H9 (cell line): ENCODE measurements at regions not wholly inside any gene's neighbourhood (a gene's known extent, or its start where the extent isn't known, plus 50 kb on each side); places are given as distances from the start of the nearest gene placed in this dataset.
"Not testable (repeated sequence)": the region's sequence is repeated elsewhere in the genome, so short reads cannot be mapped to it uniquely, and the experiment has no call there.

Experiments
- DNase-seq: peaks from one replicate; pipeline ENCODE4 v3.0.0-alpha.2; 2017
- H2AFZ ChIP-seq: one replicate; pipeline ENCODE4 v1.6.1; 2013; ENCODE audit warnings: mild to moderate bottlenecking, low read length, control low read depth, moderate library complexity
- H2AK5ac ChIP-seq: 2 replicates; pipeline ENCODE4 v1.6.1; 2013; ENCODE audit warnings: low read length, control low read depth, mixed read lengths; ENCODE audit not compliant: insufficient read length
- H2BK120ac ChIP-seq: one replicate; pipeline ENCODE4 v1.6.1; 2013; ENCODE audit warnings: low read depth, mild to moderate bottlenecking, low read length, control low read depth, inconsistent platforms; ENCODE audit not compliant: poor library complexity, severe bottlenecking
- H2BK12ac ChIP-seq: 2 replicates; pipeline ENCODE4 v1.6.1; 2013; ENCODE audit warnings: low read length, control low read depth, mixed read lengths, low read depth; ENCODE audit not compliant: insufficient read length
- H2BK15ac ChIP-seq: 2 replicates; pipeline ENCODE4 v1.6.1; 2013; ENCODE audit warnings: low read depth, low read length, control low read depth
- H2BK20ac ChIP-seq: one replicate; pipeline ENCODE4 v1.6.1; 2013; ENCODE audit warnings: low read depth, mild to moderate bottlenecking, low read length, control low read depth, inconsistent platforms; ENCODE audit not compliant: poor library complexity, severe bottlenecking
- H2BK5ac ChIP-seq: 2 replicates; pipeline ENCODE4 v1.6.1; 2013; ENCODE audit warnings: low read length, control low read depth, mixed read lengths; ENCODE audit not compliant: insufficient read length
- H3K14ac ChIP-seq: 2 replicates; pipeline ENCODE4 v1.6.1; 2013; ENCODE audit warnings: low read length, control low read depth; ENCODE audit not compliant: insufficient read depth
- H3K18ac ChIP-seq: 2 replicates; pipeline ENCODE4 v1.6.1; 2013; ENCODE audit warnings: low read depth, mild to moderate bottlenecking, mixed read lengths, low read length, control low read depth; ENCODE audit not compliant: insufficient read length
- H3K23ac ChIP-seq: 2 replicates; pipeline ENCODE4 v1.6.1; 2013; ENCODE audit warnings: low read length, control low read depth, mixed read lengths, low read depth; ENCODE audit not compliant: insufficient read length
- H3K23me2 ChIP-seq: 2 replicates; pipeline ENCODE4 v1.6.1; 2013; ENCODE audit warnings: low read depth, mild to moderate bottlenecking, mixed read lengths, low read length, control low read depth; ENCODE audit not compliant: insufficient read length, poor library complexity, severe bottlenecking
- H3K27ac ChIP-seq: 2 replicates; pipeline ENCODE4 v1.5.1; 2013; ENCODE audit warnings: low read length, control low read depth, mixed read lengths, low read depth; ENCODE audit not compliant: insufficient read length
- H3K27me3 ChIP-seq: 2 replicates; pipeline ENCODE4 v1.6.1; 2013; ENCODE audit warnings: low read length, control low read depth, inconsistent platforms; ENCODE audit not compliant: insufficient read depth
- H3K4ac ChIP-seq: 2 replicates; pipeline ENCODE4 v1.6.1; 2013; ENCODE audit warnings: low read depth, mild to moderate bottlenecking, control low read depth, inconsistent platforms, low read length, moderate library complexity
- H3K4me1 ChIP-seq: 2 replicates; pipeline ENCODE4 v1.6.1; 2013; ENCODE audit warnings: low read length, control low read depth, inconsistent platforms; ENCODE audit not compliant: insufficient read depth
- H3K4me2 ChIP-seq: 2 replicates; pipeline ENCODE4 v1.6.1; 2013; ENCODE audit warnings: low read length, control low read depth, mixed read lengths; ENCODE audit not compliant: insufficient read length, insufficient read depth
- H3K56ac ChIP-seq: 2 replicates; pipeline ENCODE4 v1.6.1; 2013; ENCODE audit warnings: low read depth, mild to moderate bottlenecking, mixed read lengths, low read length, control low read depth; ENCODE audit not compliant: insufficient read length
- H3K79me1 ChIP-seq: 2 replicates; pipeline ENCODE4 v1.6.1; 2013; ENCODE audit warnings: low read depth, mild to moderate bottlenecking, moderate library complexity, low read length, control low read depth, inconsistent platforms; ENCODE audit not compliant: insufficient read depth, poor library complexity, severe bottlenecking
- H3K79me2 ChIP-seq: 2 replicates; pipeline ENCODE4 v1.6.1; 2013; ENCODE audit warnings: low read length, control low read depth, inconsistent platforms; ENCODE audit not compliant: insufficient read depth
- H3K9ac ChIP-seq: 2 replicates; pipeline ENCODE4 v1.6.1; 2013; ENCODE audit warnings: low read length, control low read depth, mixed read lengths; ENCODE audit not compliant: insufficient read length; ENCODE audit errors: extremely low read depth
- H3K9me3 ChIP-seq: one replicate; pipeline ENCODE4 v1.6.1; 2013; ENCODE audit warnings: low read depth, low read length, inconsistent platforms; ENCODE audit not compliant: control insufficient read depth
- H3T11ph ChIP-seq: one replicate; pipeline ENCODE4 v1.6.1; 2013; ENCODE audit warnings: mild to moderate bottlenecking, low read length, control low read depth, inconsistent platforms
- H4K20me1 ChIP-seq: one replicate; pipeline ENCODE4 v1.6.1; 2013; ENCODE audit not compliant: control insufficient read depth, insufficient read length, insufficient read depth
- H4K5ac ChIP-seq: 2 replicates; pipeline ENCODE4 v1.6.1; 2013; ENCODE audit warnings: low read depth, mild to moderate bottlenecking, mixed read lengths, low read length, control low read depth; ENCODE audit not compliant: insufficient read length
- H4K8ac ChIP-seq: replicated peaks from 2 replicates; pipeline ENCODE4 v1.6.1; 2013; ENCODE audit warnings: low read length, control low read depth, mixed read lengths, low read depth; ENCODE audit not compliant: insufficient read length
- H4K91ac ChIP-seq: 2 replicates; pipeline ENCODE4 v1.6.1; 2013; ENCODE audit warnings: low read depth, mild to moderate bottlenecking, moderate library complexity, mixed read lengths, low read length, control low read depth; ENCODE audit not compliant: insufficient read length
- H3K27ac Mint-ChIP-seq, 3 experiments: 2 replicates in 2 of 3; 3 replicates in 1 of 3; pipeline ENCODE4 v1.8.0; 2020 to 2021; ENCODE audit warnings: mixed read lengths in 3 of 3, mild to moderate bottlenecking in 1 of 3, moderate library complexity in 1 of 3
- H3K27me3 Mint-ChIP-seq: 2 replicates; pipeline ENCODE4 v1.8.0; 2021; ENCODE audit warnings: low read depth, mild to moderate bottlenecking, moderate library complexity, mixed read lengths
- H3K36me3 Mint-ChIP-seq, 3 experiments: 2 replicates in 2 of 3; 3 replicates in 1 of 3; pipeline ENCODE4 v1.8.0; 2020 to 2021; ENCODE audit warnings: low read depth in 3 of 3, mixed read lengths in 3 of 3; ENCODE audit not compliant: insufficient read depth in 1 of 3
- H3K4me1 Mint-ChIP-seq, 2 experiments: 2 replicates each; pipeline ENCODE4 v1.8.0; 2020; ENCODE audit warnings: mixed read lengths in 2 of 2
- H3K4me3 Mint-ChIP-seq, 2 experiments: 2 replicates in 1 of 2; 3 replicates in 1 of 2; pipeline ENCODE4 v1.8.0; 2020 to 2021; ENCODE audit warnings: mild to moderate bottlenecking in 2 of 2, mixed read lengths in 2 of 2, moderate library complexity in 1 of 2
- H3K9me3 Mint-ChIP-seq, 2 experiments: 2 replicates in 1 of 2; 3 replicates in 1 of 2; pipeline ENCODE4 v1.8.0; 2020; ENCODE audit warnings: mild to moderate bottlenecking in 2 of 2, mixed read lengths in 2 of 2, moderate library complexity in 1 of 2
- WGBS: extraction: QIAGEN DNeasy Blood & Tissue Kit; methylation state at CpG from one replicate; pipeline ENCODE4 v1.1.7; 2013; ENCODE audit warnings: missing lambda C conversion rate, low lambda C conversion rate, mixed read lengths; ENCODE audit not compliant: insufficient read length; ENCODE audit errors: extremely low coverage; 5-methylcytosine and 5-hydroxymethylcytosine counted together

GRCh38 chr11:71746263-71746662 is 86.7 kb upstream of the DEFB108B start:
- not testable (repeated sequence) for H3K79me1 ChIP-seq, H4K91ac ChIP-seq, H3K9me3 ChIP-seq, DNase-seq, H3K27me3 Mint-ChIP-seq, H2BK5ac ChIP-seq, H3K4me2 ChIP-seq, H2BK120ac ChIP-seq, H2BK12ac ChIP-seq, H3K27me3 ChIP-seq, H3K18ac ChIP-seq, H3K4me1 ChIP-seq, H3K56ac ChIP-seq, H3K14ac ChIP-seq, H3K23ac ChIP-seq, H4K20me1 ChIP-seq, H3K4ac ChIP-seq, H4K8ac ChIP-seq, H3K9ac ChIP-seq, H4K5ac ChIP-seq, H2AFZ ChIP-seq, H3K4me3 Mint-ChIP-seq, H2BK20ac ChIP-seq, H3K27ac Mint-ChIP-seq, H3K23me2 ChIP-seq, H3K9me3 Mint-ChIP-seq, H3K36me3 Mint-ChIP-seq, H3K27ac ChIP-seq, H2AK5ac ChIP-seq, H3K79me2 ChIP-seq, H2BK15ac ChIP-seq, H3T11ph ChIP-seq
- WGBS, result no CpG with 5 or more reads among the region's 5 CpGs
- peaks cover 35 to 37% of the 10 kb centered on the region in 2 experiments for H3K4me1 Mint-ChIP-seq
